C1 segment of cervical spinal cord (tissue), 14 donors: ENCODE measurements at regions not wholly inside any gene's neighbourhood (a gene's known extent, or its start where the extent isn't known, plus 50 kb on each side); places are given as distances from the start of the nearest gene placed in this dataset.

Experiments
- DNase-seq, 14 donors: peaks; one replicate each; lab custom pipeline; 2025; lab: John Stamatoyannopoulos, UW

GRCh38 chr4:34619531-34620162 lies 1624.7 kb downstream of the ARAP2 start:
- DNase-seq: no peak

GRCh38 chr4:34628471-34628870 lies 1615.8 kb downstream of the ARAP2 start:
- no peak for DNase-seq

GRCh38 chr4:34629451-34629850 lies 1614.9 kb downstream of the ARAP2 start:
- no peak for DNase-seq

- DNase-seq: no peak
These were observed 1611.1 kb downstream of the ARAP2 start for GRCh38 chr4:34633241-34633640.

- DNase-seq: no peak
These were observed 1607.7 kb downstream of the ARAP2 start for GRCh38 chr4:34636623-34637022.

GRCh38 chr4:34643476-34643875 lies 1600.8 kb downstream of the ARAP2 start:
- no peak for DNase-seq

- no peak for DNase-seq
These were observed 1599.7 kb downstream of the ARAP2 start for GRCh38 chr4:34644579-34645115.

- no peak for DNase-seq
These were observed 1594.6 kb downstream of the ARAP2 start for GRCh38 chr4:34649716-34650115.

- no peak for DNase-seq
These were observed 1580.3 kb downstream of the ARAP2 start for GRCh38 chr4:34664051-34664450.

- DNase-seq: no peak
These were observed 1567.9 kb downstream of the ARAP2 start for GRCh38 chr4:34676400-34676799.

- DNase-seq: no peak
These were observed 1565.9 kb downstream of the ARAP2 start for GRCh38 chr4:34678431-34678830.

- no peak for DNase-seq
These were observed 1565.1 kb downstream of the ARAP2 start for GRCh38 chr4:34679228-34679627.

GRCh38 chr4:34709564-34709963 lies 1534.8 kb downstream of the ARAP2 start:
- DNase-seq: no peak

- DNase-seq: no peak
These were observed 1525.6 kb downstream of the ARAP2 start for GRCh38 chr4:34718576-34719245.

GRCh38 chr4:34720571-34720970 lies 1523.7 kb downstream of the ARAP2 start:
- no peak for DNase-seq

GRCh38 chr4:34721835-34722234 lies 1522.5 kb downstream of the ARAP2 start:
- no peak for DNase-seq

- no peak for DNase-seq
These were observed 1520.7 kb downstream of the ARAP2 start for GRCh38 chr4:34723605-34724004.

GRCh38 chr4:34724491-34724890 lies 1519.8 kb downstream of the ARAP2 start:
- DNase-seq: no peak

GRCh38 chr4:34731070-34731469 lies 1513.2 kb downstream of the ARAP2 start:
- DNase-seq: no peak

GRCh38 chr4:34732176-34732950 lies 1512.0 kb downstream of the ARAP2 start:
- DNase-seq: no peak

GRCh38 chr4:34733185-34733941 lies 1511.0 kb downstream of the ARAP2 start:
- DNase-seq: peak in 1 of 14 donors; percentile 18

- no peak for DNase-seq
These were observed 1477.4 kb downstream of the ARAP2 start for GRCh38 chr4:34766935-34767334.
